ENCODE measurements at regions not wholly inside any gene's neighbourhood (a gene's known extent, or its start where the extent isn't known, plus 50 kb on each side); places are given as distances from the start of the nearest gene placed in this dataset.

GRCh38 chr5:57784121-57784520 is 301.5 kb upstream of the ACTBL2 start (continued):
- TF ChIP-seq CHD7 (IDR thresholded peaks at IDR 0.05; ENCODE audit: insufficient replicate concordance, low read length) (no peak), CREB1 (IDR thresholded peaks at IDR 0.05) (no peak), HDAC6 (IDR thresholded peaks at IDR 0.05; ENCODE audit: low read depth, low read length) (no peak)

All from H1 (cell line).